Activated naive CD8-positive, alpha-beta T cell (primary cell): ENCODE measurements at regions not wholly inside any gene's neighbourhood (a gene's known extent, or its start where the extent isn't known, plus 50 kb on each side); places are given as distances from the start of the nearest gene placed in this dataset.

Experiments used
- H3K27ac Mint-ChIP-seq: one replicate; pipeline ENCODE4 v1.8.0; 2021; ENCODE audit warnings: mixed read lengths
- H3K27me3 Mint-ChIP-seq: one replicate; pipeline ENCODE4 v1.8.0; 2021; ENCODE audit warnings: mixed read lengths
- H3K36me3 Mint-ChIP-seq: one replicate; pipeline ENCODE4 v1.8.0; 2021; ENCODE audit warnings: mixed read lengths
- H3K4me1 Mint-ChIP-seq: one replicate; pipeline ENCODE4 v1.8.0; 2021; ENCODE audit warnings: low read depth, mixed read lengths
- H3K4me3 Mint-ChIP-seq: one replicate; pipeline ENCODE4 v1.8.0; 2021; ENCODE audit warnings: mild to moderate bottlenecking, mixed read lengths
- H3K9me3 Mint-ChIP-seq: one replicate; pipeline ENCODE4 v1.8.0; 2021; ENCODE audit warnings: low read depth, mixed read lengths

DNA sequence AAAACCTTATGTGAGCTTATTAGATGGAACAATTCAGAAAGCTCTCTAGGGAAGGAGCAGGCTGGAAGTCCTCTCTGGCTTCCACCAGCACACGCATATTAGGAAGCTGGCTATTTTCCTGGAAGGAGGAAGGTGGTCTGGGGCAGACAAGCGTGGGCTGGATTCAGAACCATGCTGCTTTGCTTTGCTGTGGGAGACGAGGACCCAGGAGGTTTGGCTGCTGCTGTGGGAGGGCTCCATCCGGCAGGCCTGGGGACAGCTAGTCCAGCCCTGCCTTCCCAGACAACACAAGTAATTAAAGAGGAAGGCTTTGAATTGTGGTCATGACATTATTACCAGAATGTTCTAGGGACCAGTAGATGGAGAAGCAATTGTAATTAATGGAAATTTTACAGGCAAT, 238.8 kb upstream of the MYT1L start:
- H3K4me1 Mint-ChIP-seq = no peaks in the 10 kb centered on the region
- H3K27me3 Mint-ChIP-seq = no peaks in the 10 kb centered on the region
- no peak overlapping the region for H3K27ac Mint-ChIP-seq
- no peaks in the 10 kb centered on the region for H3K9me3 Mint-ChIP-seq
- no peaks in the 10 kb centered on the region for H3K36me3 Mint-ChIP-seq
- no peak overlapping the region for H3K4me3 Mint-ChIP-seq

DNA sequence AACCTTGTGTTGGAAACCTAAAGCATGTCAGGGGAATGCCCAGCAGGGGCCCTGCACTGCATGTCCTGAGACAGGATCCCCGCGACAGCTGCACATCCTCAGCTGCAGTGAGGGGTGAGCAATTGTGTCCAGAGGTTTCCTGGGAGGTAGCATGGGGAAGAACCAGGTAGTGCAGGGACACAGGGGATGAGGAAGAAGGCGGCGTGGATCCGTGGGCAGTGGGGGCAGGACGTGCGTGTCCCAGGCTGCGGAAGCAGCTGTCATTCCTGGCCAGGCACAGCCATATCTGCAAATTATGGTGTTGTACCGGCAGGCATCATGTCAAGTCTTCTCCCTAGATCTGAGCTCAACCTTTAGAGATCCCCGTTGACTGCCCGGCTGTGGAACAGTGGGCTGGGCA, 238.2 kb upstream of the MYT1L start:
- Mint-ChIP-seq H3K27ac (no peak overlapping the region), H3K9me3 (no peaks in the 10 kb centered on the region), H3K27me3 (no peaks in the 10 kb centered on the region), H3K4me1 (no peaks in the 10 kb centered on the region), H3K4me3 (no peak overlapping the region), H3K36me3 (no peaks in the 10 kb centered on the region)

DNA sequence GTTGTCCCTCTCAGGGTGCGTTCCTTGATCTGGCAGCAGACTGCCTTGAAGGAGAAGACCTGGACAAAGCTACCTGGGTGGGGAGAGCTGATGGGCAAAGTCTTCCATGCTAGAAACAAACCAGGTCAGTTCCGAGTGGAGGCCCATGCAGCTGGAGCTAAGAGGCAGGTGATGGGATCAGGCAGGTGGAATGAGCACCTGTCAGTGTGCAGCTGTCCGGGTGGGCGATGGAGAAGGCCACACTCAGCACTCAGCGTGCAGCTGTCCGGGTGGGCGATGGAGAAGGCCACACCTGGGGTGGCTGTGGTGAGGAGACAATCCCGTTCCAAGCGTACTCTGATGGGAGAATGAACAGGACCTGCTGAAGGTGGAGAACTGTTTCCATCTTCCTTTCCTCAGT, 237.3 kb upstream of the MYT1L start:
- Mint-ChIP-seq H3K4me1 (no peaks in the 10 kb centered on the region), H3K27ac (no peak overlapping the region), H3K36me3 (no peaks in the 10 kb centered on the region), H3K4me3 (no peak overlapping the region), H3K27me3 (no peaks in the 10 kb centered on the region), H3K9me3 (no peaks in the 10 kb centered on the region)

DNA sequence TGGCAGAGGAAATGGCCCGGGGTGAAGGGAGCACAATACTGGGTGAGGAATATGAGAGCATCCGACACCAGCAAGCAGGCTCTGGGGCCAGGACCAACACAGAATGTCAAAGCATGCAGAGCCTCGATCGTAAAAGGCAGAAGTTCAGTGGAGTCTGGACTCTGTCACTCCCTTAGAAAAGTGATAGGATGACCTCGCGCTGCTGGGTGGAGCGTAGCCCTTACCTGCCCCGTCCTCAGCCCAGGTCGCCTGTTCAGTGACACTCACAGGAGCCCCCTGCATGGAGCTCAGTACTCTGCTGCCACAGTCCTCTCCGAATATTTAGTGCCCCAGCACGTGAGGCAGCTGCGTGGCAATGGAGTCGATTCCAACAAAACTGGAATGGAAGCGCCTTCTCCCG, 236.7 kb upstream of the MYT1L start:
- Mint-ChIP-seq H3K9me3 (no peaks in the 10 kb centered on the region), H3K27ac (no peak overlapping the region), H3K4me3 (no peak overlapping the region), H3K27me3 (no peaks in the 10 kb centered on the region), H3K4me1 (no peaks in the 10 kb centered on the region), H3K36me3 (no peaks in the 10 kb centered on the region)

DNA sequence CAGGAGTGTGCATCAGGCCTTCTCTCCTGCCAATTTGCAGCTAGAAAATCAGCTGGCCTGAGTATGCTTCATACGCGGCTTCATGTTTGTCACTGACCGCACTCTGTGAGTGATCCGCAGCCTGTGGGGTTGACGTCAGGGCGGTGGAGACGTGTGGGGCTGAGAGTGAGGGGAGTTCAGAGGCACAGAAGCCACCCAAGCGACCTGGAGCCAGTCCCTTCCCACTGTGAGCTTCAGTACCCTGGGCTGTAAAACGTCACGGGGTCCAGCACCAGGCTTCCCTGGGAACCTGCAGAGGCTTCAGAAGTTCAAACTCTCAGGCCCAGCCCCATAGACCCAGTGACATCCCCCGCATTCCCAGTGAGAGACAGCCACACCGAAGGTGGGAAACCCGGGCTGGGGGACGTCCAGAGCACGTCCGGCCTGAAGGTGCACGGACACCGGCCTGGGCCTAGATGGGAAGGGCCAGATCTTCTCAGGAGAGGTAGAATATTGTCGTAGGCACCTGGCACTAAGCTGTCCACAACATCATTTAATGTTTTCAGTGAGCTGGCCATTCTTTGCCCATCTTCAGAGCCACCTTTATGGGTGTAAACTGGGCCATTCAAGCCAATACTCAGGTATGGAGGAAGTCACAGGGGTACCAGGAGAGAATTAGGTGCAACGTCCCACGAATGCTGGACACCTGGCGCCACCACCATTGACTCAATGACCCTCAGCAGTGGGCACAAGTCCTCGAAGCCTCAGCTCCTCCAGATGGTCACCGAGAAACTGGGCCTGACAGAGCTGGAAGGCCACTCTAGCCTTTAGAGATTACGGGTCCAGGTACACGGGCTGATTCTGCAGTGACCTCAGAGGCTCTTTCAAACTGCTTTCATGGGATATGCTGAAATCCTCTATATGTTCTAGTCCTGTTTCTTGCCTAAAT, 235.6 kb upstream of the MYT1L start:
- Mint-ChIP-seq H3K4me3 (no peak overlapping the region), H3K27ac (no peak overlapping the region), H3K27me3 (no peaks in the 10 kb centered on the region), H3K36me3 (no peaks in the 10 kb centered on the region), H3K4me1 (no peaks in the 10 kb centered on the region), H3K9me3 (no peaks in the 10 kb centered on the region)

DNA sequence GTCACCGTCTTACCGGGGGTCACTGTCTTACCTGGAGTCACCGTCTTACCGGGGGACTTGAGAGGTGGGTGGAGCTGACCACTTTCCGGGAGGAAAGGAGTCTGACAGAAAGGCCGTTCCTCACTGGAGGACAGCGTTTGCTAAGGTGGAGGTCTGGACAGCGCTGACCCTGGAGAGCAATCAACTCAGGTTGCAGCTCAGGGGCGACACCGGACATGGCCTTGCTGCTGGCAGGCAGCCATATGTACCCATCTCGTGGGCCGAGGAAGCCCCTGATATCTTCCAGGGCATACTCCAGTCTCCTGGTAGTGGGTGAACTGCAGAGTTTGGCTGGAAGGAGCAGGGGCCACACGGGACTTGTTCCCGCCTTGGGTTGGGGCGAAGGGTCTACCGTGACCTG, 234.6 kb upstream of the MYT1L start:
- Mint-ChIP-seq H3K4me3 (no peak overlapping the region), H3K27ac (no peak overlapping the region), H3K9me3 (no peaks in the 10 kb centered on the region), H3K4me1 (no peaks in the 10 kb centered on the region), H3K27me3 (no peaks in the 10 kb centered on the region), H3K36me3 (no peaks in the 10 kb centered on the region)

DNA sequence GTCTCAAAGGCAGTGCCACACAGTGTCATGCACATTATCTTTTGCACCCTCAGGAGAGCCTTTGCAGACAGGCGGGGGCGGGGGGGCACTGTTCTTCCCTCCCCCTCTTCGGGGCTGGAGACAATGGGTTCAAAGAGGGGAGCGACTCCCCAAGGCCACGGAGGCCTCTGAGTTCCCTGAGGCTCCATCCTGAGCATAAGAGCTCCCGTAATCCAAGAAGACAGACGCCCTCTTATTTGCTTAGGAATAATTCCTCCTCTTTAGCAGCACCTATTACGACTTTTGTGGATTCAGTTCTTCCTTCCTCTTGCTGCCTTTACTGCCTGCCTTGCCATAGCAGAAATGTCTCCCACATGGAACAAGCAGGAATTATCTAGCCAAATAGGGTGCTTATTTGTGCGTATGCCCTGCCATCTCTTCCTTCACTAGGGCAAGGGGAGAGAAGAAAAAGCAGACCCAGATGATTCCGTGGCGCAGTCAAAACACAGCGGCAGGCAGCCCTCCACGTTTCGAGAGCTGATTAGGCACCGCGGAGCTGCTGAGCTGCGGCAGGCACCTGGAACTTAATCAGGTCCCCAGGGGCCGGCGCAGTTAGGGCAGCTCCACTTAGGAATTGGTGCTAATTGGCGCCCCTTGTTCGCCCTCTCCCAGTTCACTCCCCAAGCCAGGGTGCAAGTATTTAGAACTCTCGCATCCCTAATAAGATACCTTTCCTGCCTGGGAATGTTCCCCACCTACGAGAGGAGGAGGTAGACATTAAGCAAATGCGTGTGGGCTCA, 233.4 kb upstream of the MYT1L start:
- Mint-ChIP-seq H3K27me3 (no peaks in the 10 kb centered on the region), H3K36me3 (no peaks in the 10 kb centered on the region), H3K9me3 (no peaks in the 10 kb centered on the region), H3K4me1 (no peaks in the 10 kb centered on the region), H3K27ac (no peak overlapping the region), H3K4me3 (no peak overlapping the region)

DNA sequence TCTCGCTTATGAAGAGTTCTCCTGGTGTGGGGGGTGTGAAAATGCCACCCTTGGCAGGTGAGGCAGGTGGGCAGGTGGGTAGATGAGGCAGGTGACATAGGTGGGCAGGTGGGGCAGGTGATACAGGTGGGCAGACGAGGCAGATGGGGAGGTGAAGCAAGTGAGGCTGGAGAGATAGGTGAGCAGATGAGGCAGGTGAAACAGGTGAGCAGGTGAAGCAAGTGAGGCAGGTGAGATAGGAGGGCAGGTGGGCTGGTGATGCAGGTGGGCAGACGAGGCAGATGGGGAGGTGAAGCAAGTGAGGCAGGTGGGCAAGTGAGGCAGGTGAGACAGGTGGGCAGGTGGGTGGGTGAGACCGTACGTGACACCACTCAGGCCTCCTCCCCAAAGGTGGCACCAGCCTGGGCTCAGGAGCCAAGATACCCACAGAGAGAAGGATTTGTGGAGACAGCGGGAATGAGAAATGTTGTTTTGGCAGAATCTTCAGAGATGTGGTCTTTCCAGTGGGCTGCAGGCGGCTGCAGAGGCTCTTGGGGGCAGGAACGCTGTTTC, 232.3 kb upstream of the MYT1L start:
- H3K36me3 Mint-ChIP-seq = no peaks in the 10 kb centered on the region
- no peaks in the 10 kb centered on the region for H3K27me3 Mint-ChIP-seq
- no peak overlapping the region for H3K4me3 Mint-ChIP-seq
- H3K4me1 Mint-ChIP-seq = no peaks in the 10 kb centered on the region
- H3K27ac Mint-ChIP-seq = no peak overlapping the region
- H3K9me3 Mint-ChIP-seq = no peaks in the 10 kb centered on the region

DNA sequence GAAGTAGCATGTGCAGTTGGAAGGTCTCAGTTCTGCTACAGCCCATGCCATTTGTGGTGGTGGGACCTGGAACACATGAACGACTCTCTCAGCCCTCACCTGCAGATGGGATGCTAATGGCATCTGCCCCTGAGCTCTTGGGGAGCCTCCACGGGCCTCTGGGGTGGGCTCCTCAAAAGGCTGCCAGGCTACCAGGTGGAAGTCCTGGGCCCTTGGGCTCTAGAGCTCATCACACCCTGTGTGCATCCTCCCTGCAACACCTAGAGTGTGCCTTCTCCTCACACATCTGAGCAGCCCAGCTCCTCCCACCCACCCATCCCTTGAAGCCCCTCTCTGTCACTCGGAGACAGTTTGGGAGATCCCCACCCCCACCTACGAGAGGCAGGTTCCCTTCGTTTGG, 231.8 kb upstream of the MYT1L start:
- H3K27me3 Mint-ChIP-seq = no peaks in the 10 kb centered on the region
- H3K4me1 Mint-ChIP-seq = peaks cover 2% of the 10 kb centered on the region
- no peak overlapping the region for H3K27ac Mint-ChIP-seq
- no peaks in the 10 kb centered on the region for H3K36me3 Mint-ChIP-seq
- H3K9me3 Mint-ChIP-seq = no peaks in the 10 kb centered on the region
- no peak overlapping the region for H3K4me3 Mint-ChIP-seq

DNA sequence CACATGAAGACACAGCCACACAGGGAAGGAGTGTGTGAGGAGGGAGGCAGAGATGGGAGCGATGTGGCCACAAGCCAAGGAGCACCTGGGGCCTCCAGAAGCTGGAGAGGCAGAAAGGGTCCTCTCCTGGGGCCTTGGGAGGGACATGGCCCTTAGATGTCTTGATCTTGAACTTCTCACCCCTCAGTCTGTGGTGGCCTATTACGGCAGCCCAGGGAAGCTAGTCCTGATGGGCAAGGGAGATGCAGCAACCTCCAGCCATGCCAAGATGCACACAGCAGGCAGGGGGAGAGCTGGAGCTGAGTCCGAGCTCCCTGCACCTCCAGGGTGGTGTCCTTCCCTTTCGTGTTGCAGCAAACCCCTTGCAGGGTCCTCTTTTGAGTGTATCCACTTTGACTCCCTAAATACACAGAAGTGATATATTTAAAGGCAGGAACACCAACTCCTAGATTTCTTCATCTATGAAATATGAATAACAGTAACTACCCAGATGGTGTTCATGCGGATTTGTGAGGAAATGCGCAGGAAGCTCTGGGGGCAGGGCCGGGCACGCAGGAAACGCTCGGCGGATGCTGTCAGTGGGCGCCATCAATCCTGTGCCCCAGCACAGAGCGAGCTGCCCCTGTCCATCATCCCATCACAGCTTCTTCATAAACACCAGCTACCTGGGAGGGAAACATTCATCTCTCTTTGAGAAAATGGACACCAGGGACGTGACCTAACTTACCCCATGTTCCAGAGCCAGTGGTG, 230.4 kb upstream of the MYT1L start:
- no peak overlapping the region for H3K4me3 Mint-ChIP-seq
- peaks cover 11% of the 10 kb centered on the region for H3K4me1 Mint-ChIP-seq
- no peaks in the 10 kb centered on the region for H3K27me3 Mint-ChIP-seq
- no peaks in the 10 kb centered on the region for H3K36me3 Mint-ChIP-seq
- H3K9me3 Mint-ChIP-seq = no peaks in the 10 kb centered on the region
- no peak overlapping the region for H3K27ac Mint-ChIP-seq

DNA sequence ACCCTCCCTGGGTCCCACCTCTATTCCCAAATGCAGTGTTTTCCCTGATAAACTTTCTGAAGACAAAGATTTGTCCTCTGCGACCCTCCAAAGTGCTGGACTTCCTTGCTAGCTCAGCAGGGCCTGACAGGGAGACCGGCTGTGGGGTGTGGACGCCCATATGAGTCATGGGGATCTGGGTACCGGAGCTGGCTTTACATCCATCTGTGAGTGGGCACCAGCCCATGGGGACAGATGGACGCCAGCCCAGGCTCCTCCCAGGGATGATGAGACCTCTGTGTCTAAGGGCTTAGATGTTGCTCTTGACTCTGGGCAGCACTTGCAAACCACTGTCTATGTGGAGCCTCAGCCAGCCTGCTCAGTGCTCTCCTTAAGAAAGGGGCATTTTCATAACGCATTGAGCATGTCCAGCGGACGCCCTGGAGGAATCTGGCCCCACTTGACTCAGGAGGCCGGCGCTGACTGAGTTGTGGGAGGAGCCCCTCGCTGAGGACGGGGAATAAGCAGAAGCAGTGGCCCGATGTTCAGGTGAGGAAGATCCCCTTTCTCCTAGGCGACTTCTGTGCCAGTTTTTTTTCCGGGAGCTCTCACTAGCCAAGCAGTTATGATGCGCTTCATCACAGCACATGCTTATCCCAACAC, 229.4 kb upstream of the MYT1L start:
- no peaks in the 10 kb centered on the region for H3K27me3 Mint-ChIP-seq
- no peaks in the 10 kb centered on the region for H3K36me3 Mint-ChIP-seq
- no peak overlapping the region for H3K27ac Mint-ChIP-seq
- no peak overlapping the region for H3K4me3 Mint-ChIP-seq
- no peaks in the 10 kb centered on the region for H3K9me3 Mint-ChIP-seq
- H3K4me1 Mint-ChIP-seq = peaks cover 12% of the 10 kb centered on the region

DNA sequence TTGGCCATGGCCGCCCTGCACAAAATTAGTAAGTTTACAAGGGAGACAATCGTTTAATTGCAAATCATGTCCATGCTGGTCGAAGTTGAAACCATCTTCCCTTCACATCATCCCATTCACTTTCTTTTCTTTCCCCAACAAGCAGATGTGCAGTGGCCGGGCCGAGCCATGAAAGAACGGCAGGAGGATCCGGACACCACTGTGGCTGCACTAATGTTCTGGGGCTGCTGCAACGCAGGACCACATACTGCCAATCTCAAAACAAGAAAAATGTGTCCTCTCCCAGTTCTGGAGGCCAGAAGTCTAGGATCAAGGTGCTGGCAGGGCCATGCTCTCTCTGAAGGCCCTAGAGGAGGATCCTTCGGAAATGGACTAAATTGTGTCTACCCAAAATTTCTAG, 227.4 kb upstream of the MYT1L start:
- H3K27me3 Mint-ChIP-seq = no peaks in the 10 kb centered on the region

DNA sequence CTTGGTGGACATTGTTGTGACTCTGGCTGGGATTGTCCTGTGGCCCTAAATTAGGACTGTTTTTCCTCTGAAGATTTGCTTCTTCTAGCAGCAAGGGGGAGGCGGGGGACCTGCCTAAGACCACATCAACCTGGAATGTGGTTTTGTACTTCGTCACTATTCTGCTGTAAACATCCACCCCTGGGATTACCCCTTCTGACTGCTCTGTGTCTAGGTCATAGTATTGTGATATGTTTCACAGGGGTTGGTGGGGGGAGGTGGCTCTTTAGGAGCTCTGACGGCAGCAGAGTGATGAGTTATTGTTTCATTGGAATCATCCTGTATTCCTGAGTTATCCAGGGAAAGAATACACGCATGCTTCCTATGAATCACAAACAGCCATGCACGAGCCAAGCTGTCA, 226.4 kb upstream of the MYT1L start:
- Mint-ChIP-seq H3K4me1 (peaks cover 12% of the 10 kb centered on the region), H3K27me3 (no peaks in the 10 kb centered on the region), H3K27ac (peak overlapping the region; percentile 2), H3K36me3 (no peaks in the 10 kb centered on the region), H3K9me3 (peaks cover 12% of the 10 kb centered on the region), H3K4me3 (no peak overlapping the region)

More for the DNA sequence above, 227.4 kb upstream of the MYT1L start:
- Mint-ChIP-seq H3K27ac (no peak overlapping the region), H3K4me1 (peaks cover 12% of the 10 kb centered on the region), H3K36me3 (no peaks in the 10 kb centered on the region), H3K4me3 (no peak overlapping the region), H3K9me3 (peaks cover 8% of the 10 kb centered on the region)

DNA sequence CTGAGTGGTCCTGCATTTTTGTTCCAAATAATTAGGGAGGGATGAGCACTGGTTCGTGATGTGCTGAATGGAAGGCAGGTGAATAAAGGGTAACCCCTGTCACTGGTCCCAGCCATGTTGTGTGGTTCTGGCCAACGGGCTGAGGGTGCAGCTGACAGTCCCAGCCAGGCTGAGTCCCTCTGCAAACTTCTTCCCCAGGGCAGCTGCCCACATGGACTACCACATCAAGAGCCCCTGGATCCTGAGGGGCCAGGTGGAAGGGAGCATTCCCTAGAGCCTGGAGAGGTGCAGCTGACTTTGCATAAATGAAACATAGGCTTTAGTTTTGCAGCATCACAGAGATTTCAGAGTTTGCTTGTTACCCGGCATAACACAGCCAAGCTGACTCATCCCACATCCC, 219.8 kb upstream of the MYT1L start:
- Mint-ChIP-seq H3K27me3 (no peaks in the 10 kb centered on the region), H3K9me3 (peaks cover 12% of the 10 kb centered on the region), H3K4me3 (no peak overlapping the region)

More for the DNA sequence above, 219.8 kb upstream of the MYT1L start:
- Mint-ChIP-seq H3K27ac (no peak overlapping the region), H3K4me1 (no peaks in the 10 kb centered on the region), H3K36me3 (no peaks in the 10 kb centered on the region)
